ENCODE measurements at regions not wholly inside any gene's neighbourhood (a gene's known extent, or its start where the extent isn't known, plus 50 kb on each side); places are given as distances from the start of the nearest gene placed in this dataset.
"Not testable (repeated sequence)": the region's sequence is repeated elsewhere in the genome, so short reads cannot be mapped to it uniquely, and the experiment has no call there.

DNA sequence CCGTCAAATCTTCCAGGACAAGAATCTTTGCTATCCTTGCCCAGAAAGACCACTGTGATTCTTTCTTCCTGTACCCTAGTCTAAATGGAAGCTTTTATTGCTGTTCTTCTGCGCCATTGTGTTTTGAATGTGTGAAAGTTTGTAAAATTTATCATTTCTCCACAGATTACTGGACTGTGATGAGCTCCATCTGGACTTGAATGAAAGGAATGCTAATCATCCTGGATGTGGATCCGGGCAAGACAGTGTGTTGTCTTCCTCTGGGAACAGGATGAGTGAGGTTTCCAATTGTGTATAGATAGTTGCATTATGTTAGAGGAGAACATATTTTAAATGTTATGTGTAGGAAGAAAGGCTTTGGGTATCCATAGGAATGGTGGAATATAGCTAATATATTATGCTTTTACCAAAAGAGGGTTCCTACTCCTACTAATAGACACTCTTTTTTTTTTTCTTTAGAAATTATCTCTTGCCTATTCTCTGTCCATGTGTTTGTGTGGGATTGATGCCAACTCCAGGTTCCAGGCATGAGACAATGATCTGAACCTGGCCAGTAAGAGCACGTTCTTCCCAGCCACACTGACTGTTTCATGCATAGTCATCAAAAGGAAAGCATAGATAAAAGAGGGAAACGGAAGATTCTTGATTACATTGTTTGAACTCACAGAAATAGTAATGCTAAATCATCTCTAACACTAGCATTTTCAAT, 803.6 kb upstream of the ADGRL3 start:
- DNase-seq, result no peak

DNA sequence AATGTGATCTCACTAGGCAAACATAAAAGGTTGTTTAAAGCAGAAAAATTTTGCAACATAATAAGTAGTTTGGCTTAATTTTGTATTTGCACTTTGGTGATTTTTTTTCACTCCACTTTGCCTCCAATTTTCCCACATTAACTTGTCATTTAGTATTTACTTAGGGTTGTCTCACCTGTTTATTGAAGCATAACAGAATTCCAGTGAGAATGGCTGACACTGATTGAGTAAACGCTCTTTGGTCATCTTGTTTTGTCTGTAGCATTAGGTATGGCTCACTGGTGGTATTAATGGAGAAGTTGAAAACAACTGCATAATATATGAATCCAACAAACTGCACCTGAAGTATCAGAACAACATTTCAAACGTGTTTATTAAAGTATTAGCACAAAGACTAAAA, 799.5 kb upstream of the ADGRL3 start:
- DNase-seq, result no peak

DNA sequence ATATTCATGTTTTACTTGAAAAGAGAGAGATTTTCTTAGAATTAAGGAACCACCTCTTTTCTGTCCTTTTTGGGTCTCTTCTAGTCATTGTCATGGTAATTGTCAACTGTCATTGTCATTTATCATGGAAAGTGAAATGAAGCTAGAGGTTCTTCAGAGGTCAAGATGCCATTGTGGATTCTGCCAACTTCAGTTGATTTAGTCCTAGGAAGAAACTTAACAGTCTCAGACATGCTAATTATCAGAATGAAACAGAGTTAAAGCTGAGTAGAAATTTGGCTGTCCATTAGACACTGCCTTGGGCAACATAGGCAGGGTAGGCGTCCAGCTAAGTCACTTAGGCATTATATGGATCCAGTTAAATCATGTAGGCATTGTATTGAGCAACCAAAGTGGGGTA, 796.1 kb upstream of the ADGRL3 start:
- DNase-seq, result no peak

- no peak for DNase-seq
Observed at GRCh38 chr4:60422439-60422838, 777.7 kb upstream of the ADGRL3 start.

DNA sequence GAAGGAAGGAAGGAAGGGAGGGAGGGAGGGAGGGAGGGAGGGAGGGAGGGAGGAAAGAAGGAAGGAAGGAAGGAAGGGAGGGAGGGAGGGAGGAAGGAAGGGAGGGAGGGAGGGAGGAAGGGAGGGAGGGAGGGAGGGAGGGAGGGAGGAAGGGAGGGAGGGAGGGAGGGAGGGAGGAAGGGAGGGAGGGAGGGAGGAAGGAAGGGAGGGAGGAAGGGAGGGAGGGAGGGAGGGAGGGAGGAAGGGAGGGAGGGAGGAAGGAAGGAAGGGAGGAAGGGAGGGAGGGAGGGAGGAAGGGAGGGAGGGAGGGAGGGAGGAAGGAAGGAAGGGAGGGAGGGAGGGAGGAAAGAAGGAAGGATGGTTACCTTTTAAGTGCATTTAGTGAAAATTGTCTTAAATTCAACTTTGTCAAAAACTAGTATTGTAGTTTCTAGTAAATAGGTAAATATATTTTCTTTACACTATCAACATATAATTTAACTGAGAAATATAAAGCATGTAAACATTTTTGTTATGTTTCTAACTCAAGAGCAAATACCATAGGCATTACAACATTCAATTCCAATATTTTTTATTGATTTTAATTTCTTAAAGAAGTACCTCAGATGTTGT, 776.4 kb upstream of the ADGRL3 start:
- not testable (repeated sequence) for DNase-seq

DNA sequence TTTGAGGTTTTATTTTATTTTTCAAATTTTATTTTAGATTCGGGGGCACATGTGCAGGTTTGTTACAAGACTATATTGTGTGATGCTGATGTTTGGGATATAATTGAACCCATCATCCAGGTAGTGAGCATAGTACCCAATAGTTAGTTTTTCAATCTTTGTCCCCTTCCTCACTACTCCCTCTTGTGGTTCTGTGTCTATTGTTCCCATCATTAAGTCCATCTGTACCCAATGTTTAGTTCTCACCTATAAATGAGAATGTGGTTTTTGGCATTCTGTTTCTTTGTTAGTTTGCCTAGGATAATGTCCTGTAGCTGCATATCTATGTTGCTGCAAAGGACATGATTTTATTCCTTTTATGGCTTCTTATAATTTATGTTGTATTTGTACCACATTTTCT, 767.2 kb upstream of the ADGRL3 start:
- no peak for DNase-seq

GRCh38 chr4:60443068-60443467, 757.1 kb upstream of the ADGRL3 start:
- DNase-seq, result no peak

DNA sequence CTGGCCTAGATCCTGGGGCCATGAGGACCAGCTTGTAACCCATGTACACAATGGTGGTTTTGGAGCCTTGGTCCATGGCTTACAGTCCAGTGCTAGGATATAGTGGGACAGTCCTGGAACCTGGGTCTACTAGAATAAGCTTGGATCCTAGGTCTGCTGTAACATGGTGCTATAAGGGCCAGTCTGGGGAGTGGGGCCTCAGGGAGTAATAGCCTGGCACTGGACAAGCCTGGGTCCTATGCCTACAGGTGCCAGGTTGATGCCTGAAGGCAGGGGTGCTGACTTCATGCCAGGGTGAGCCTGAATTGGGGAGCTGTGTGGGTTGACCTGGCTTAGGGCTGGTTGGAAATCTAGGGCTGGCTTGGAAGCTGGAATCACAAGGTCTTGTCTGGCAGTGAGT, 756.3 kb upstream of the ADGRL3 start:
- DNase-seq, result no peak

DNA sequence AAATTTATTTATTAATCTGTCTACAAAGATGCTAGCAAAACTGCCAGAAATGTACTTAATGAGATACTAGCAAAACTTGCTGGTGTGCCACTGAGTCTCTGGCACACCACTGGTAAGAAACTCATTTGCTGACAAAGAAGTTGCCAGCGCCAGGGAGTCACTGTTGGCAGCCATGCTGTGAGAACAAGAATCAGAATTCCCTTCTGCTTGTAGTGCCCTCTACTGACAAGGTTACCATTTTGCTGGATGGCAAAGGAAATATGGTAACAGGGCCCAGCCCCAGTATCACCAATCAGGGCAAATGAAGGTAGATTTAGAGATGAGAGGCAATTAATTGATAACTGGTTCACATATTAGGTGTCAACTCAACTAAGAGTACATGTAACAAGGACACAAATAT, 750.1 kb upstream of the ADGRL3 start:
- DNase-seq, result no peak

DNA sequence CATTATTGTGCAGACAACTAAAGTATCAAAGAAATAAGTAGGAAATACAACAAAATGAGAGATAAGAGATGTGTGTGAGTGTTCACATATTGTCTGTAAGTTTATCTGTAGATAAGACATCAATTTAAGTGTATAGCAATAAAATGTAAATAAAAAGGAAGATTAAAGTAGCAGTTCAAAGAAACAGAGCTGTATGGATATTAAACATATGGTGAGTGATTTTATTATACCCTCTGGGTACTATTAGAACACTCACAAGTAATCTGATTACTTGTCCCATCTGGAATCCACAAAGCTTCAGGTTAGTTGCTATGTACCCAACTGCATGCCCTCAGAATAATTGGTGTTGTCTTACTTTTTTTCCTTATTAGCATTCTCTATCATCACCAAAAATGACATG, 747.9 kb upstream of the ADGRL3 start:
- no peak for DNase-seq

DNA sequence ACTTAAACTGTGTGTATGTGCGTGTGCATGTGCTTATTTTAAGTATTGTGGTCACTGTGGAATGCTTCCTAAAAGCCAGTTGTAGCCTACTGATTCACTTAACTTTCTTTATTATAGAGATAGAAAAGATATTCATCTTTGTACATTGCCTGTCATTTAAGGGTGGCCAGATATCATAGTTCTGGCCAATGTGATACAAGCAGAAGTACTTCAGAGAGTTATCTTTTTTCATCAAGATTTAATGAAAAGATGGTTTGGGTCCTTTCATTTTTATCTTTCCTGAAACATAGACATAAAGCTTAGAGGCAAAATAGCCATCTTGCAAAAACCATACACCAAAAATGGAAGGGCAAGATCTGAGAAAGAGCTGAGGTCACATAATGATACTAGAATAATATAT, 744.7 kb upstream of the ADGRL3 start:
- no peak for DNase-seq

DNA sequence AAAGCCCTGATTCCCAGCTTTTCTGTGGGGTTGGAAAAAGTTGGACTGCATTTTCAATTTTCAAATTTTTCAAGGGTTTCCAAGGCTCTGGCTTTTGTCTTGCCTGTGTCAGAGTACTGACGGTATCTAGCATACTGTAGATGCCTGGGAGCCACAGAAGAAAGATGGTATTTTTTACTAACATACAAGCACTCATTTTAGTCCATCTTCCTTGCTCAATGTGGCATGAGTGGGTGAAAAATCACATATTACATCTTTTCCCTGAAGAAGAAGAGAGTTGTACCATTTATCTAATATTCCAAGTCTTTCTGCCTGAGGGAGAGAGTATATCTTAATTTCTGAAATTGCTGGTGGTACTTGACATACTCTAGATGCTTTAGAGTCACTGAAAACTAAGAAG, 738.6 kb upstream of the ADGRL3 start:
- DNase-seq, result no peak

- DNase-seq, result no peak
Observed at GRCh38 chr4:60463857-60464502, 736.1 kb upstream of the ADGRL3 start.

GRCh38 chr4:60482921-60483351, 717.2 kb upstream of the ADGRL3 start:
- no peak for DNase-seq

GRCh38 chr4:60485276-60485675, 714.9 kb upstream of the ADGRL3 start:
- DNase-seq, result no peak

DNA sequence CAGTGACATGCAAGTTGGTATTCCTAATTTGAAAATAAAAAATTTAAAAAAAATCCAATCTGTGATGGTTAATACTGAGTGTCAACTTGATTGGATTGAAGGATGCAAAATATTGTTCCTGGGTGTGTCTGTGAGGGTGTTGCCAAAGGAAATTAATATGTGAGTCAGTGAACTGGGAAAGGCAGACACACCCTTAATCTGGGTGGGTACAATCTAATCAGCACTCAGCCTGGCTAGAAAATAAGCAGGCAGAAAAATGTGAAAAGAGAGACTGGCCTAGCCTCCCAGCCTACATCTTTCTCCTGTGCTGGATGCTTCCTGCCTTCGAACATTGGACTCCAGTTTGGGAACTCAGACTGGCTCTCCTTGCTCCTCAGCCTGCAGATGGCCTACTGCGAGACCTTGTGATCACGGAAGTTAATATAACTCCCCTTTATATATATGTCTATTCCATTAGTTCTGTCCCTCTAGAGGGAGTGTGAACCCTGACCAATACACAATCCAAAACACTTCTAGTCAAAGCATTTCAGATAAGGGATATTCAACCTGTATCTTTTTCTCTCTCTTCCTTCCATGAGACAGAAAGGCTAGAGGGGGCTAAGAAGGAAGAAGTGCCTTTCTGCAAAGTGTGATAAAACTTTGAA, 712.9 kb upstream of the ADGRL3 start:
- DNase-seq, result not testable (repeated sequence)

DNA sequence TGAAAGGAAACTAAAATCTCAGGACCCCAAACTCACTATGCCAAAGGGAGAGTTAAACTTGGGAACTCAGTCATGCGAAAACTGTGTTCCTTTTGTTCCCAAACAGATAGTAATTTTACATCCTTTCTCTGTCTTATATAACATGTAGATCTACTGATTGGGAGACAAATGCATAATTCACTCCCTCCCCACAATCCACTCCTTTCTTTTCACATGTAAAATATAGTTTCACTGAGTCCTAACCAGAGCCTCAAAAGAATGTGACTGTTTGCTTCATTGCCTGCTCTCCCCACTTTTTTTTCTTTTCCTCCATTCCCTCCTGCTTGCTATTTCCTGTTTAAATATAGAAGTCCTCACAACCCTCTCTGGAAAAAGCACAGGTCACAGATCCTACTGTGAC, 699.3 kb upstream of the ADGRL3 start:
- DNase-seq, result no peak

- no peak for DNase-seq
Observed at GRCh38 chr4:60502733-60503132, 697.4 kb upstream of the ADGRL3 start.

GRCh38 chr4:60506061-60506460, 694.1 kb upstream of the ADGRL3 start:
- no peak for DNase-seq

DNA sequence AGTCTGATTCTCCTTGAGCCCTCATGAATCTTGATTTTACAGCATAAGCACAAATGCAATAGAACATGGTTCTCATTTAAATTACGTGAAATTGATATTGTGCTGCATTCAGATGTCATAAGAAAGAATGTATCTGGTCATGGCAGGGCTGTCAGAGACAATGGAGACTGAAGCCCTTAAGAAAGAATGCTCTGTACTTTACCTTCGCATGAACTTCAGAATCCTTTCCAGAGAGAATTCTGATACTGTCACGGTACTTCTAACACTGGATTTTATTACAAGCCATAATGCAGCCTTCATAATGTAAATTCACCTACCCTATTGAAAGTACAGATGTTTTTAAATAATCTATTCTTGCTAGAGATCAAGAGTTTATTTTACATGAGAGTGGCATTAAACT, 677.9 kb upstream of the ADGRL3 start:
- no peak for DNase-seq

DNA sequence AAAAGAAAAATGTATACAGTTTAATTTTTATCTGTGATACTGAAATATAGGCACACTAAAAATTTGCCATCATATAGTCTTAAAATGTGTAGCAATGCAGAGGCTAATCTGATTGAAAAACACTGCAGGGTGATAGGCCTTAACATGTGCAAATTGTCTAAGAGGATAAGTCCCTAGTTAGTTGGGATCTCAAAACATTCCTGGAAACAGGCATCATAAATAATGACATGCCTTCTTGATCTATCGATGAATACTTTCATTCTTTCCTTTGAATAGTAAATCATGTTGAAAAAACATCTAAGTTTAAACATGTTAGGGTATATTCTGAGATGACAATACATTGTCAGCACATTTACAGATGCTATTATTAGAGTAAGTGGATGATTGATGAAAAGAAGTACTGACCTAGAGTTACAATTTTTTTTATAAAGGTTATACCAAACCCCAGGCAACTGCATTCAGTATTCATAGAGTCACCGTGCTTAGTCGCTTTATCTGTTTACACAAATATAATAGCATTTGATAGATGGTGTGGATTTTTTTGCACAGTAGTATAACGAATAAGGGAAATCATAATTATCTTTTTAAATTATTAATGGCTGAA, 668.2 kb upstream of the ADGRL3 start:
- no peak for DNase-seq

GRCh38 chr4:60544981-60545380, 655.1 kb upstream of the ADGRL3 start:
- no peak for DNase-seq

- DNase-seq, result peak in 1 of 2 donors; percentile 4
Observed at GRCh38 chr4:60562334-60562733, 637.8 kb upstream of the ADGRL3 start.
